GM18502 (cell line): ENCODE measurements at regions not wholly inside any gene's neighbourhood (a gene's known extent, or its start where the extent isn't known, plus 50 kb on each side); places are given as distances from the start of the nearest gene placed in this dataset.
"Not testable (repeated sequence)": the region's sequence is repeated elsewhere in the genome, so short reads cannot be mapped to it uniquely, and the experiment has no call there.

Source experiments
- ATAC-seq: cut with Tn5 transposase; IDR thresholded peaks from one replicate; pipeline ENCODE4 v1.9.1; 2021; ENCODE audit warnings: mild to moderate bottlenecking; ENCODE audit not compliant: unreplicated experiment, poor library complexity

DNA sequence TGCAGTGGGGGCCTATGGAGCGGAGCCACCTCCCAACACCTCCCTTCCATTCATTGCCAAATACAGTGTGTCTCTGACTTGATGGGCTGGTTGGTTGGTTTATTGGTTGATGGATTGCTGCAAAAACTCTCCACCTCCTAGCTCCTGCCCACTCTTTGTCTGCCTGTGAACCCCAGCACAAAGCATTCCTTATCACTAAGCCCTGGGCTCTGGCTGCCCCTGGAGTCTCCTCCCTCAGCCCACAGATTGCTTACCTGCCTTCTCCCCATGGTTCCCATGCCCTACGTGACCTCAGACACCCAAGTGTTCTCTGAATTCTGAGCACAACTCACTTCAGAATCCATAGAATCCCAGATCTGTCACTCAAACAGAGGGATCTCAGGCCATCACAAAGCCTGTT, 139.1 kb upstream of the TPM1 start:
- no peak for ATAC-seq

DNA sequence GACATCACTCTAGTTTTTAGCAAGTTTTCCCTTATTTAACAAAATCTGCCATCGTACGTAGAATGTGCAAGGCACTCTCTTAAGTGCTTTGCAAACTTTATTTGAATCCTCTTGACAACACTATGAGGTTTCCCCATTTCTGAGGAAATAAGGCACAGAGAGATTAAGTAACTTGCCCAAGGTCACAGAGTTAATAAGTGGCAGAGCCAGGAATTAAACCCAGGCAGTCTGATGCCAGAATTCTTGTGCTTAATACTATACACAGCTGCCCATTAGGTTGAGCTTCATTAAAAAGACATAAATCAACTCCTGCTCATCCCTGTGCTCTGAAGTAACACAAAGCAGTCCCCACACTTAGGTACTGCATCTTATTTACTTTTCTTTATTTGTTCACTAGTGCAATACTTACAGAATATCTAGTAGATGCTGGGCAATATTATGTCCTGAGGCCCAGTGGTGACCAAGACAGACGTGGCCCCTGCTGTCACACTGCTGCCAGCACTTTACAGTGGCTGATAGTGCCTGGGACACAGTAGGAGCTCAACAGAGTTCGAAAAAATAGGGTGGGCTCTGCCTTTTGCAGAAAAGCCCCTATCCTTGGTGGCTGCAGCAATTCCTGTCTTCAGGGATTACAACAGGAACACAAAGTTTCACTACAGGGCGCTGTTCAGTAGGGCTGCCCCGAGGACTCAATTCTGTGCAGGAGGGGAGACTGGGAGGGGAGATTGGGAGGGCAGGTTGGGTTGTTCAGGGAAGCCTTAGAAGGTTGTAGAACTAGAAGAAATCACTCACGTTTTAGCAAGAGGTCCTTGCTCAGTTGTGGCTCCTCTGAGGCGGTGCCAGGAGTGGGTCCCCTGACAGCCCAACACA, 138.3 kb upstream of the TPM1 start:
- ATAC-seq = no peak

GRCh38 chr15:62906627-62907026, 135.9 kb upstream of the TPM1 start:
- no peak for ATAC-seq

- ATAC-seq = no peak
Measured at GRCh38 chr15:62907275-62907674, 135.3 kb upstream of the TPM1 start.

- not testable (repeated sequence) for ATAC-seq
Measured at GRCh38 chr15:62908341-62908740, 134.2 kb upstream of the TPM1 start.

DNA sequence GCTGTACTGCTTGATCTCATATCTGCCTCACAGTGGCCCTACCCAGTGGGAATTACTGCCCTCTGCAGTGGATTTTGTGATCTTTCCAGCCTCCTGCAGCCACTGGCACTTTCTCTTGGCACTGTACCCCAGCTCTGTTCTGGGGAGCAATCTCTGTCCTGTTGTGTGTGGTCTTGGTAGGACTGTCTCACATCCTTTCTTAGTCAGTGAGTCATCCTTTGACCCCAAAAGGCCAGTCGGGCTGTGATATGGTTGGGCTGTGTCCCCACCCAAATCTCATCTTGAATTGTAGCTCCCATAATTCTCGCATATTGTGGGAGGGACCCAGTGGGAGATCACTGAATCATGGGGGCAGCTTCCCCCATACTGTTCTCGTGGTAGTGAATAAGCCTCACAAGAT, 133.3 kb upstream of the TPM1 start:
- ATAC-seq = no peak

- no peak for ATAC-seq
Measured at GRCh38 chr15:62912282-62912681, 130.3 kb upstream of the TPM1 start.

- no peak for ATAC-seq
Measured at GRCh38 chr15:62912808-62913207, 129.7 kb upstream of the TPM1 start.

DNA sequence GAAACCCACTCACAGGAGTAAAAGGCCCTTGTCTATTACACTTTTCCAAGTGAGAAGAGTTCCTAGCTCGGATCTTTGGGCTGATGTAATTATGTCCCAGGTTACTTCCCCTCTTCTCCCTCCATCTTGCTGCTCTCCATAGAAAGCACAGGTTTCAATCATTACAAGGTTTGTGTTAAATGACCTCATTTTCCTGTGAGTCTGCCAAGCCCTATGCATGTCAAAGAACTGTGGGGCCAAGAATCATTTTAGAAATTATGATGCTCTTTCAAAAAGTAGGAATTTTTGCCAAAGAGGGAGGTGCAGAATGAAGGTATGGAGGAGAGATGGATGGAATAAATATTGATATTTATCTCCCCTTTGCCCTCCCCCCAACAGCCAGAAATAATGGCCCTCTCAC, 129.3 kb upstream of the TPM1 start:
- no peak for ATAC-seq

DNA sequence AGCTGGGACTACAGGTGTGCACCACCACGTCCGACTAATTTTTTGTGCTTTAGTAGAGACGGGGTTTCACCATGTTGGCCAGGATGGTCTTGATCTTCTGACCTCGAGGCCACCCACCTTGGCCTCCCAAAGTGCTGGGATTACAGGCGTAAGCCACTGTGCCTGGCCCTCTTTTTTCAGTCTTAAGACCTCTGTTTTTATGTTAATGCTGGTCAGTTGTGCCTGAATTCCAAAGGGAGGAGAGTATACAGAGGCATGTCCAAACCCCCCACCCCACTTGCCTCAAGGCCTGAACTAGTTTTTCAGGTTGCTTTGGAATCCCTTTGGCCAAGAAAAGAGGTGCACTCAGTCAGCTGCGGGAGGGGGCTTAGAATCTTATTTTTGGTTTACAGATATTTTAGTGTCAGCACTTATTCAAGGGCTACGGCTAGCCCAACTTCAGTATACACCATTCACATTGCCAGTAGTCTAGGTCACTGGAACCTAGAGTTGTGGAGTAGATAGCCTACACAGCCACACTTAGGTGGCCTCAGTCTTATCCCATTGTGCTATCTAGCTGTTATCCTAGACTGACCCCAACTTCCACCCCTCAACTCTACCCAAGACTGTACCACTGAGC, 128.0 kb upstream of the TPM1 start:
- ATAC-seq = no peak

DNA sequence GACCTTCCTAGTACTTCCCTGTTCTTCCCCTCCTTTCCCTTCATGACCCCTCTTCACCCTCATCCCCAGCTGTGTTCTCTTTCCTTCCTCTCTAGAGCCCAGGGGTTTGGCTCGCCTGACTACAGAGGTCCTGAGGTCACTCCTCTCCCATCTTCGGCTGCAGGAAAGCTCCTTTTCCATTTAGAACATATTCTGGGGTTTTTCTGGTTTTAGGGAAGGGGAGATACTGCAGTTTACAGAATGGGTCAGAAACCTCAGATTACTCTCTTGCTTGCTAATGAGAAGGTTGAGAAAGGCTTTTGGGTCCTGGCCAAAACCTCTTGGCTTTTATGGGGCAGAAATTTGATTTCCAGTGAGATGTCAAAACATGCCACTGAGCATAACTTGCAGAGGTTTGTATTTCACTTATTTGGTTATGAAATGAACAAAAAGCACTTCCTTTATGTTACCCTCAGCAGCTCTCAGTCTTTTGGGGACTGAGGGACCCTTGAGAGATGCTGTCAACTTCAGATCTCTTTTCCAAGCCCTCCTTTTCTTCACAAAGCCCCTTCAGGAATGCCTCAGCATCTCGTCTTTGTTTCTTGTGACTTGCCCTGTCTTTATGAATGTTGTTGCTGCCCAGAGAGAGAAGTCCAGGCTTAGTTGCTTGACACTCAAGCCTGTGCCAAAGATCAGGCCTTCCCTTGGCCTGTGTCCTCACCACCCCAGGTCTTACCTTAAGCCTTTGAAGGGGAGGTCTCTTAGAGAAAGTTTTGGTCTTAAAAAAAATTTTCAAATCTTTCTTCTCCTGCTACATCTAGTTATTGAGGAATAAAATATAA, 121.7 kb upstream of the TPM1 start:
- ATAC-seq = no peak

DNA sequence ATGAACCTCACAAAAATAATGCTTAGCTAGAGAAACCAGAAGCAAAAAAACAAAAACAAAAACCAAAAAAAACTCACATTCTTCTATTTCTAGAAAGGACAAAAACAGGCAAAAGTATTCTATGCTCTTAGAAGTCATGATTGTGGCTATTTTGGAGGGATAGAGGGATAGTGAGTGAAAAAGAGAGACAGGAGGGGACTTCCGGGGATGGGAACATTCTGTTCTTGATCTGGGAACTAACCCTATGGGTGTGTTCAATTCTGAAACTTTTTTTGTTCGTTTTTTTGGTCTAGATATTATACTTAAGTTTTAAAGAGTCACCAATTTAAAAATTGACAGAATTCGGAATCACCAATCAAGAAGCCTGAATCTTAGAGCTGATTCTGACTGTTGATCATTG, 120.0 kb upstream of the TPM1 start:
- no peak for ATAC-seq

DNA sequence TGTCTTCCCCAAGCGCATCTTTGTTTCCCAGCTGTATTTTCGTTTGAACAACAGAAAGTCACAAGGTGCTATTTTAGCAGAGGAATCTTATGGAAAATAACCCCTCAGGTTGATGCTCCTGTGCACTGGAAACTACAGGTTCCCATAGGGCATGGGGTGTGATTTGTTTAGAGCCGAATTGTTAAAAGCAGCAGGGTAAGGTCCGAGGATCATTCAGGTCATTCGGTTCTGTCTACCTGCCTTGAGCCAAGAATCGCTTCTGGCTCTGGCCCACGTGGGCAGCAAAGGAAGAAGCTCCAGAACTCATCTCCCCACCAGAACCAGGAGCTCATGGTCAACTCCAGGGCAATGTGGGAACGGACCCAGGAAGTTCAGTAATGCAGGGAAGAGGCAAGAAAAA, 116.7 kb upstream of the TPM1 start:
- no peak for ATAC-seq

GRCh38 chr15:62927196-62927595, 115.4 kb upstream of the TPM1 start:
- no peak for ATAC-seq

GRCh38 chr15:62927836-62928235, 114.7 kb upstream of the TPM1 start:
- ATAC-seq = no peak

DNA sequence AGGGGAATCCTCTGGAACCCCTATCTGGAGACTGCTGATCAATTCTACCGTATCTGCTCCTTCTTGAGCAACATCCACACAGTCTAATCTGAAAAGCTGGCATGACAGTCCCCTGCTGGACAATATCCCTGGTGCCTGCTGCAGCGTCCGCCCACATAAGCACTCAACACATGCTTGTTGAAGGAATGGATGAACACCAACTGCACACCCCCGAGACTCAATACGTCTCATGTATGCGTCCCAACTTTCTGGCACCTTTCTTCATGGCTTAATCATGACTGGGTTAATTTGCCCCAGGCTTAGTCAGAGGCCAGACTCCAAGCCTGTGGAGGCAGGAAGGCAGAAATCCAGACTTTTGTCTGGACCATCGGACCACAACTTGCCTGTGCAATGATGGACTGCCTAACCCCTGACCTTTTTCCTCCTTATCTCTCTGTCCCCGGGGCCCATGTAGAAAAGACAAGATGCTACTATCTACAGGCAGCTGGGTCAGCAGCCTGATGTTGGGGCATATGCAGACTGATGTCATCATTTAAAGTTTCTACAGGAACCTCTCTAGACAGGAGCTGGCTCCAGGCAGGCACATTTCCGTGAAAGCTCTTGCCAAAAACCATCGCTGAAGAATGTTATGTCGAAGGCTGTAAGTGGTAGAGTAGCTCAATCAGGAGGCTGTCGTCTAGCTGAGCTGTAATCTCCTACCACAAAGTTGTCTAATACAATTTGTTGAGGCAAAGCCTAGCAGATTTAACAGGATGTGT, 114.1 kb upstream of the TPM1 start:
- ATAC-seq = no peak

DNA sequence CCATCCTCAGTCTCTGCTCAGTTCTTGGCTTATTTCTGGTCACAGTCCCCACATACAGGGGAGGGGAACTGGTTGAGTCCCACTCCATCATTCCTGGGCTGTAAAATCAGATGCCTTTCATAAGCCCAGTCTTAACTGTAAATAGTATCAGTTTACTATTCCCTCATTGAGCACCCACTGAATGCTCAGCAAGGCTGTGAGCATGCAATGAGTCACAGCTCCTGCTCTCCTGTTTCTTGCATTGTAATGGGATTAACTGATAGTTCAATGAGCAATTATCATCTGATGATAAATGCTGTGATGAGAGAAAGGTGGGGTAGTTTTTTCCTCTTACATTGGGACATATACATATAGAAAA, 113.6 kb upstream of the TPM1 start:
- no peak for ATAC-seq

GRCh38 chr15:62931650-62932049, 110.9 kb upstream of the TPM1 start:
- no peak for ATAC-seq

DNA sequence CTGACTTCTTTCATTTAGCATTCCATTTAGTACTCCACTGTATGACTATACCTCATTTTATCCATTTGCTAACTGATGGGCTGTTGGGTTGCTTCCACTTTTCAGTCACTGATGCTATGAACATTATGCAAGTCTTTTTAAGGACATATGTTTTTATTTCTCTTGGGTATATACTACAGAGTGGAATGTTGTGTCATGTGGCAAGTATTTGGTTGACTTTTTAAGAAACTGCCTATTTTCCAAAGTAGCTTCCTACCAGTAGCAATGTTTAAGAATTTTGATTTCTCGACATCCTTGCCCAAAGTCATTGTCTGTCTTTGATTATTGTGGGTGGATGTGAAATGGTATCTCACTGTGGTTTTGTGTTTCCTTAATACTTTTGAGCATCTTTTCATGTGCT, 110.1 kb upstream of the TPM1 start:
- no peak for ATAC-seq

- ATAC-seq = no peak
Measured at GRCh38 chr15:62933386-62933785, 109.2 kb upstream of the TPM1 start.
